NT2/D1 (cell line): ENCODE measurements at regions not wholly inside any gene's neighbourhood (a gene's known extent, or its start where the extent isn't known, plus 50 kb on each side); places are given as distances from the start of the nearest gene placed in this dataset.
A peak's percentile ranks its signal among the peaks of the same experiment; 100 is the strongest.

Experiments used
- DNase-seq: peaks from one replicate; pipeline ENCODE4 v3.0.0-alpha.2; 2011; ENCODE audit warnings: low read depth, low spot score
- H3K27me3 ChIP-seq: 2 replicates; pipeline ENCODE4 v1.6.0; 2011; ENCODE audit warnings: mild to moderate bottlenecking; ENCODE audit not compliant: insufficient read length, insufficient read depth
- H3K36me3 ChIP-seq: 2 replicates; pipeline ENCODE4 v1.6.1; 2011; ENCODE audit warnings: mild to moderate bottlenecking, low read length, mixed read lengths; ENCODE audit not compliant: insufficient read depth, insufficient read length
- H3K4me1 ChIP-seq: 2 replicates; pipeline ENCODE4 v1.5.1; 2011; ENCODE audit not compliant: insufficient read depth, insufficient read length
- H3K4me3 ChIP-seq: 2 replicates; pipeline ENCODE4 v1.5.1; 2011; ENCODE audit warnings: low read depth; ENCODE audit not compliant: insufficient read length
- H3K9ac ChIP-seq: 2 replicates; pipeline ENCODE4 v1.6.0; 2011; ENCODE audit warnings: low read depth; ENCODE audit not compliant: insufficient read length
- H3K9me3 ChIP-seq: 2 replicates; pipeline ENCODE4 v1.5.1; 2011; ENCODE audit warnings: mild to moderate bottlenecking, low read length; ENCODE audit not compliant: insufficient read depth
- SUZ12 ChIP-seq: IDR thresholded peaks from 2 replicates; pipeline ENCODE4 v1.6.1; 2011; ENCODE audit not compliant: insufficient read length, insufficient read depth; ENCODE audit errors: extremely low read depth
- YY1 ChIP-seq: IDR thresholded peaks from 2 replicates; pipeline ENCODE4 v1.6.1; 2011; ENCODE audit not compliant: insufficient read length, insufficient read depth
- ZNF274 ChIP-seq: IDR thresholded peaks from 2 replicates; pipeline ENCODE4 v1.6.1; 2011; ENCODE audit warnings: mild to moderate bottlenecking, low read depth, low read length

DNA sequence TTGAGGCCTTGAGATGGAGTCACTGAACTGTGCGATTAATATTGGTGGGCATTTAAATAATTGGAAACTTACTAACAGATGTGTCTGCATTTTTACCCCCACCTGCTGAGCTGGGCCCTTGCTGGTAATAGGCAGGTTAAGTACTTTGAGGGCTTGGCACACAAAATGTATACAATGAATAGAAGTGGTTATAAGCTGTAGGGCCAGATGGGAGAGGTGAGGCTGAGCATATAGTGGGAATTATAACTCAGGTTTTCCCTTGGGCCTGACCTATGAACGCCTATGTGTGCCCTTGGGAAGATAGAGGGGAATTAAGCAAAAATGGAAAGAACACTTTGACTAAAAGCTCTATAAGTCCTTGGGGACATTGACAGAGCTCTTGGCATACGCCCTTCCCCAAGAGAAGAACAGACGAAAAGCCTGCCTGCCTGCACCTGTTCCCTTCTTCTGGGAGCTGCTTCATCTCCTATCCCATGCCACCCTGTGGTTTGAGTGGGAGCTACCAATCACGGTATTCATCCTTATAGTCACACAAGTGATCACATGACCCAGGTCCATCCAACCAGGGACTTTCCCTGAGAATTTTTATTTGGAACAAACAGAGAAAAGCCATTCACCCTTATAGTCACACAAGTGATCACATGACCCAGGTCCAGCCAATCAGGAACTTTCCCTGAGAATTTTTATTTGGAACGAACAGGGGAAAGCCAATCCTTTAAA, 260.7 kb upstream of the CSF3R start:
- peaks cover 11% of the 10 kb centered on the region for H3K4me1 ChIP-seq
- DNase-seq, result no peak
- no peaks in the 10 kb centered on the region for H3K27me3 ChIP-seq
- no peak overlapping the region for H3K4me3 ChIP-seq
- H3K36me3 ChIP-seq, result no peaks in the 10 kb centered on the region
- TF ChIP-seq ZNF274 (no peak), YY1 (no peak), SUZ12 (no peak)
- H3K9me3 ChIP-seq, result peaks cover 13% of the 10 kb centered on the region
- H3K9ac ChIP-seq, result no peak overlapping the region

DNA sequence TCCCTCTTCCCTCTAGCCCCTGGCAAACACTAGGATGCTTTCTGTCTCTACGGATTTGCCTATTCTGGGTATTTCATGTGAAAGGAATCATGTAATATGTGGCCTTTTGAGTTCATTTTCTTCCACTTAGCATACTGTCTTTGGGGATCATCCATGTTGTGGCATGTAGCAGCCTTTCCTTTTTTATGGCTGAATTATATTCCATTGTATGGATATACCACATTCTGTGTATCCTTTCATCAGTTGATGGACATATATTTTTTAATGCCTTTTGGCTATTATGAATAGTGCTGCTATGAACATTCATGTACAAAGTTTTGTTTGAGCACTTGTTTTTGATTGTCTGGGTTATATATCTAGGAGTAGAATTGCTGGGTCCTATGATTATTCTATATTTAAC, 258.4 kb upstream of the CSF3R start:
- Histone ChIP-seq H3K4me1 (peaks cover 16% of the 10 kb centered on the region), H3K4me3 (no peak overlapping the region), H3K27me3 (no peaks in the 10 kb centered on the region), H3K9ac (no peak overlapping the region), H3K9me3 (peaks cover 7% of the 10 kb centered on the region; the same call in 1 of the 2 replicates), H3K36me3 (no peaks in the 10 kb centered on the region)
- TF ChIP-seq SUZ12 (no peak), YY1 (no peak), ZNF274 (no peak)
- no peak for DNase-seq

DNA sequence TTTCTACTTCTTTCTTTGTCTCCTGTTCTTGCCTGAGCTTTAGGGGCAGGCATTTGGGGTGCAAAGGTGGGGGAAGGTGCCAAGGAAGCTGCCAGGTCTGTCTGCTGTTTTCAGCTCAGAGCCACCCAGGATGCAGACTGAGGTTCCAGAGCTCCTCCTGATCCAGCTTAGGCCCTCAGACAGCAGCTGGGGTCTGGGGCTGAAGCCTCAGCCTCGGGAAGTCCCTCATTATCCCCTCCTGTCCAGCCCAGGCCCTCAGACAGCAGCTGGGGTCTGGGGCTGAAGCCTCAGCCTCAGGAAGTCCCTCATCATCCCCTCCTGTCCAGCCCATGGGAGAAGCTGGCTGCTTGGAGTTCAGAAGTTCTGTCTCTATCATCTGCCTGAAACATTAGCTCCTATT, 257.7 kb upstream of the CSF3R start:
- no peaks in the 10 kb centered on the region for H3K36me3 ChIP-seq
- H3K9ac ChIP-seq, result no peak overlapping the region
- peaks cover 16% of the 10 kb centered on the region for H3K4me1 ChIP-seq
- TF ChIP-seq YY1 (no peak), SUZ12 (no peak), ZNF274 (no peak)
- DNase-seq, result no peak
- H3K4me3 ChIP-seq, result no peak overlapping the region
- H3K9me3 ChIP-seq, result peaks cover 7% of the 10 kb centered on the region; the same call in 1 of the 2 replicates
- H3K27me3 ChIP-seq, result no peaks in the 10 kb centered on the region

DNA sequence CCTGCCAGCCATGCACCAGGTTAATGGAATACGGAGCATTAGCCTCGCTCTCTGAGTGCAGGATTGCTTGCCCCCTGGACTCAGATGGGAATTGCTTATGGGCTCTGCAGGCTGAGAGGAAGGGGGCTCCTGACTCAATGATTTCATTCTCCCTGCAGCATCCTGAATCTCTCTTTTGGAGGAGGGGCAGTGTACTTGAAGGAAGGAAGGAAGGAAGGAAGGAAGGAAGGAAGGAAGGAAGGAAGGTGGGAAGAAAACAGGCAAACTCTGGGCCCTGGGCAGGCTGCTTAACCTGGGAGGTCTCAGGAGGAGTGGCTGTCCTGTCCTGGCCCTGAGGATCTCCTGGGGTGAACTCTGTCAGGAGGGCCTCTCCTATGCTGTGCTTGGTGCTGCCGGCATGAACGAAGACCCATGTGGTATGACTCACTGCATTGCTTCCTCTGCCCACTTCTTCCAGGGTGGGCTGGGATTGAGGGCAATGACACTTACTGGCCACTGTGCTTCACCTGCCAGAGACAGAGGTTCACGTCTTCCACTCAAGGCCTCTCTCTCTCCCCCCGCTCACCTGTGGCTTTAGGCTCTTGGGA, 257.1 kb upstream of the CSF3R start:
- no peaks in the 10 kb centered on the region for H3K36me3 ChIP-seq
- no peak overlapping the region for H3K9ac ChIP-seq
- no peak overlapping the region for H3K4me3 ChIP-seq
- no peak for DNase-seq
- peaks cover 16% of the 10 kb centered on the region for H3K4me1 ChIP-seq
- H3K27me3 ChIP-seq, result no peaks in the 10 kb centered on the region
- peaks cover 7% of the 10 kb centered on the region; the same call in 1 of the 2 replicates for H3K9me3 ChIP-seq
- TF ChIP-seq ZNF274 (no peak), SUZ12 (no peak), YY1 (no peak)

GRCh38 chr1:36738245-36738644, 255.5 kb upstream of the CSF3R start:
- Histone ChIP-seq H3K9me3 (peaks cover 7% of the 10 kb centered on the region; the same call in 1 of the 2 replicates), H3K36me3 (no peaks in the 10 kb centered on the region), H3K27me3 (no peaks in the 10 kb centered on the region), H3K4me1 (peaks cover 16% of the 10 kb centered on the region), H3K4me3 (no peak overlapping the region), H3K9ac (peak overlapping the region; percentile 1)
- no peak for TF ChIP-seq ZNF274
- no peak for DNase-seq

DNA sequence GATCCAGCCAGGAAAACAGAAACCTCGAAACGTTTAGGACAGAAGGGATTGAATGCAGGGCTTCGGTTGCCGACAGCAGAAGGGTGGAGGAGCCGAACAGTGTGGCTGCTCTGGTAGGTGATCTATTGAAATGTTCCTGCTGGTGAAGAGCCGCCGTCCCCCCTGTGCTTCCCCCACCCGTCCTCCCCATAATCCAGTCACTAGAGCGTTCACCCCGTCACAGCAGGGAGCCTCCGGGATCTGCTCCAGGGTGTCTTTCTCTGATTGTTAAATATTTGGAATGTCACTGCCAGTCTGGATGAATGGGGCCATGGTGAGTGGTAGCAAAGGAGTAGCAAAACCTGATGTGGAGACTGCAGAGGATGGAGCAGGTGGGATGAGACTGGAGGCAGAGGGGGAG, 255.1 kb upstream of the CSF3R start:
- H3K4me1 ChIP-seq, result peaks cover 16% of the 10 kb centered on the region
- H3K9ac ChIP-seq, result no peak overlapping the region
- no peak overlapping the region for H3K4me3 ChIP-seq
- TF ChIP-seq ZNF274, result no peak
- H3K9me3 ChIP-seq, result peaks cover 7% of the 10 kb centered on the region; the same call in 1 of the 2 replicates
- H3K27me3 ChIP-seq, result no peaks in the 10 kb centered on the region
- no peaks in the 10 kb centered on the region for H3K36me3 ChIP-seq
- DNase-seq, result no peak

DNA sequence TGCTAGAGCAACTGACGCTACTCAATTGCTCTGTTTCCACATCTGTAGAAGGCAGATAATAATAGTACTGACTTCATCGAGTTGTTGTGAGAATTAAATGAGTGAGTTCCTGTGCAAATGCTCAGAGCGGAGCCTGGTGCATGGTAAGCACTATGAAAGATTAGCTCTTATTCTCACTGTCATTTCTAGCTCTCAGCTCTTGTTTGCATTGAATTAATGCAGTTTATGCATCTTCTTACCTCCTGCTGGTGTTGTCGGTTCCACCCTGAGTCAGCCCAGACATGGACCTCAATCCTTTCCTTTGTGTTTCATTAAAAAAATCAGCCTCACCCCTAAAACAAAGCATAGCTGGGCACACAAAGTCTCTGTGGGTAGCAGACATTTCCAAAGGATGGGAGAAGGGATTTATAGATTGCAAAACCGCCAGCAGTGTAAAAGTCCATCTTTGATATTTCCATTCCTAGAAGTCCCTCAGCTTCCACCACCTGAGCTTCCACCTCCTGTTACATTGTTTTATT, 254.4 kb upstream of the CSF3R start:
- Histone ChIP-seq H3K4me3 (no peak overlapping the region), H3K4me1 (peaks cover 16% of the 10 kb centered on the region), H3K27me3 (no peaks in the 10 kb centered on the region), H3K36me3 (no peaks in the 10 kb centered on the region), H3K9me3 (peaks cover 7% of the 10 kb centered on the region; the same call in 1 of the 2 replicates), H3K9ac (no peak overlapping the region)
- no peak for DNase-seq
- TF ChIP-seq YY1 (no peak), ZNF274 (no peak), SUZ12 (no peak)
